OCI-LY1 (cell line): ENCODE measurements at regions not wholly inside any gene's neighbourhood (a gene's known extent, or its start where the extent isn't known, plus 50 kb on each side); places are given as distances from the start of the nearest gene placed in this dataset.

Experiments
- H2AFZ ChIP-seq: fragments of 200-600 bp; sonication (generic), shearing (Covaris generic); 2 replicates; pipeline ENCODE4 v1.6.0; 2014; ENCODE audit warnings: antibody characterized with exemption, mild to moderate bottlenecking, low read length
- H3F3A ChIP-seq: fragments of 200-600 bp; sonication (generic), shearing (Covaris generic); 2 replicates; pipeline ENCODE4 v1.6.0; 2014; ENCODE audit warnings: mild to moderate bottlenecking, antibody characterized with exemption, low read length, moderate library complexity; ENCODE audit not compliant: insufficient read depth
- H3K27ac ChIP-seq: fragments of 200-600 bp; sonication (generic); 2 replicates; pipeline ENCODE4 v1.5.1; 2014; ENCODE audit warnings: low read length, mixed run types, mild to moderate bottlenecking, low read depth; ENCODE audit not compliant: poor library complexity, severe bottlenecking
- H3K27me3 ChIP-seq: fragments of 200-600 bp; sonication (generic); 2 replicates; pipeline ENCODE4 v1.6.0; 2014; ENCODE audit warnings: antibody characterized with exemption, mild to moderate bottlenecking, low read length, moderate library complexity; ENCODE audit not compliant: insufficient read depth
- H3K36me3 ChIP-seq: fragments of 200-600 bp; sonication (generic); 2 replicates; pipeline ENCODE4 v1.6.1; 2014; ENCODE audit warnings: mild to moderate bottlenecking, antibody characterized with exemption, low read length, moderate library complexity, mixed read lengths; ENCODE audit not compliant: insufficient read depth
- H3K4me1 ChIP-seq: fragments of 200-600 bp; sonication (generic); 2 replicates; pipeline ENCODE4 v1.5.1; 2014; ENCODE audit warnings: mild to moderate bottlenecking, low read length, moderate library complexity; ENCODE audit not compliant: insufficient read depth, severe bottlenecking
- H3K4me2 ChIP-seq: fragments of 200-600 bp; sonication (generic), shearing (Covaris generic); 2 replicates; pipeline ENCODE4 v1.6.1; 2014; ENCODE audit warnings: low read length
- H3K4me3 ChIP-seq: fragments of 200-600 bp; sonication (generic); 2 replicates; pipeline ENCODE4 v1.5.1; 2014; ENCODE audit warnings: low read length, low read depth, mild to moderate bottlenecking, mixed read lengths; ENCODE audit not compliant: poor library complexity, severe bottlenecking
- H3K79me2 ChIP-seq: fragments of 200-600 bp; shearing (Covaris generic); 2 replicates; pipeline ENCODE4 v1.6.1; 2016; ENCODE audit warnings: mixed run types, low read length, mixed read lengths; ENCODE audit not compliant: insufficient read depth
- H3K9ac ChIP-seq: fragments of 200-600 bp; sonication (generic), shearing (Covaris generic); 2 replicates; pipeline ENCODE4 v1.6.1; 2014; ENCODE audit warnings: mild to moderate bottlenecking, low read length, mixed read lengths
- H3K9me2 ChIP-seq: fragments of 200-600 bp; sonication (generic), shearing (Covaris generic); 2 replicates; pipeline ENCODE4 v1.6.1; 2014; ENCODE audit warnings: low read depth, mild to moderate bottlenecking, low read length, mixed read lengths
- H3K9me3 ChIP-seq: fragments of 200-600 bp; shearing (Covaris generic); 2 replicates; pipeline ENCODE4 v1.6.1; 2014; ENCODE audit warnings: low read length, mixed read lengths
- H4K20me1 ChIP-seq: fragments of 200-600 bp; sonication (generic), shearing (Covaris generic); 2 replicates; pipeline ENCODE4 v1.6.0; 2016; ENCODE audit warnings: mild to moderate bottlenecking, low read length; ENCODE audit not compliant: insufficient read depth
- CTCF ChIP-seq: fragments of 200-600 bp; sonication (generic), shearing (Covaris generic); IDR thresholded peaks from 2 replicates; pipeline ENCODE4 v1.5.1; 2017; ENCODE audit warnings: mild to moderate bottlenecking, antibody characterized with exemption, low read length, moderate library complexity, mixed read lengths
- EZH2 ChIP-seq: fragments of 200-600 bp; sonication (generic), shearing (Covaris generic); IDR thresholded peaks from 2 replicates; pipeline ENCODE4 v1.8.0; 2017; ENCODE audit warnings: borderline replicate concordance, mixed run types, mild to moderate bottlenecking, antibody characterized with exemption, low read length, moderate library complexity, mixed read lengths

GRCh38 chr4:123312951-123313592 is 83.5 kb upstream of the SPRY1 start:
- H3K9me2 ChIP-seq: no peaks in the 10 kb centered on the region
- no peak overlapping the region for H3K4me3 ChIP-seq
- no peaks in the 10 kb centered on the region for H3F3A ChIP-seq
- TF ChIP-seq EZH2: no peak
- no peak for TF ChIP-seq CTCF
- no peak overlapping the region for H3K27ac ChIP-seq
- no peaks in the 10 kb centered on the region for H4K20me1 ChIP-seq
- no peak overlapping the region for H3K9ac ChIP-seq
- H3K79me2 ChIP-seq: no peaks in the 10 kb centered on the region
- H3K4me1 ChIP-seq: no peaks in the 10 kb centered on the region
- no peaks in the 10 kb centered on the region for H3K27me3 ChIP-seq
- H3K4me2 ChIP-seq: no peak overlapping the region
- H2AFZ ChIP-seq: no peak overlapping the region
- H3K36me3 ChIP-seq: peaks cover 17% of the 10 kb centered on the region
- no peaks in the 10 kb centered on the region for H3K9me3 ChIP-seq

GRCh38 chr4:123315617-123316016 is 81.0 kb upstream of the SPRY1 start:
- no peaks in the 10 kb centered on the region for H3F3A ChIP-seq
- no peak overlapping the region for H3K4me3 ChIP-seq
- no peaks in the 10 kb centered on the region for H3K9me2 ChIP-seq
- H2AFZ ChIP-seq: no peak overlapping the region
- H3K36me3 ChIP-seq: peaks cover 37% of the 10 kb centered on the region
- no peaks in the 10 kb centered on the region for H3K4me1 ChIP-seq
- no peaks in the 10 kb centered on the region for H3K9me3 ChIP-seq
- H4K20me1 ChIP-seq: no peaks in the 10 kb centered on the region
- H3K27ac ChIP-seq: no peak overlapping the region
- TF ChIP-seq CTCF: no peak
- TF ChIP-seq EZH2: no peak
- H3K79me2 ChIP-seq: no peaks in the 10 kb centered on the region
- no peak overlapping the region for H3K9ac ChIP-seq
- no peaks in the 10 kb centered on the region for H3K27me3 ChIP-seq
- no peak overlapping the region for H3K4me2 ChIP-seq

GRCh38 chr4:123317211-123317610 is 79.4 kb upstream of the SPRY1 start:
- peaks cover 52% of the 10 kb centered on the region for H3K36me3 ChIP-seq
- no peak overlapping the region for H3K27ac ChIP-seq
- H3K4me1 ChIP-seq: no peaks in the 10 kb centered on the region
- H3K9me3 ChIP-seq: no peaks in the 10 kb centered on the region
- no peak overlapping the region for H2AFZ ChIP-seq
- H3F3A ChIP-seq: no peaks in the 10 kb centered on the region
- H3K4me3 ChIP-seq: no peak overlapping the region
- H4K20me1 ChIP-seq: no peaks in the 10 kb centered on the region
- no peaks in the 10 kb centered on the region for H3K27me3 ChIP-seq
- H3K4me2 ChIP-seq: no peak overlapping the region
- H3K79me2 ChIP-seq: no peaks in the 10 kb centered on the region
- no peak overlapping the region for H3K9ac ChIP-seq
- TF ChIP-seq CTCF (no peak), EZH2 (no peak)
- no peaks in the 10 kb centered on the region for H3K9me2 ChIP-seq
